Lower leg skin (tissue), 3 donors: ENCODE measurements at regions not wholly inside any gene's neighbourhood (a gene's known extent, or its start where the extent isn't known, plus 50 kb on each side); places are given as distances from the start of the nearest gene placed in this dataset.

Experiments
- CTCF ChIP-seq, 3 donors: fragments of 450-650 bp; IDR thresholded peaks; one replicate each; pipeline ENCODE4 v1.5.1; 2016; ENCODE audit warnings: antibody characterized with exemption in 3 of 3, mild to moderate bottlenecking in 3 of 3, moderate library complexity in 2 of 3
- POLR2A ChIP-seq, 2 donors: fragments of 450-650 bp; IDR thresholded peaks; one replicate each; pipeline ENCODE4 v1.6.1; 2016 to 2017; ENCODE audit warnings: antibody characterized with exemption in 2 of 2, mild to moderate bottlenecking in 1 of 2, moderate library complexity in 1 of 2

GRCh38 chr4:72886602-72887001 lies 182.9 kb downstream of the COX18 start:
- no peak for TF ChIP-seq POLR2A (IDR thresholded peaks at IDR 0.05)
- no peak for TF ChIP-seq CTCF (IDR thresholded peaks at IDR 0.05)
